A549 (cell line): ENCODE measurements at regions not wholly inside any gene's neighbourhood (a gene's known extent, or its start where the extent isn't known, plus 50 kb on each side); places are given as distances from the start of the nearest gene placed in this dataset.

Source experiments
- ATAC-seq, 2 experiments: fragments of 200-7000 bp in 1 of 2; fragments of >200 bp in 1 of 2; cut with Nextera tagmentation in 1 of 2; cut with Tn5 transposase in 1 of 2; 3 replicates each; pipeline versions ENCODE4 v1.8.0 to v1.9.1; 2018 to 2020; ENCODE audit warnings: mild to moderate bottlenecking in 1 of 2, moderate library complexity in 1 of 2
- CTCF ChIA-PET: fragments of 300-600 bp; sonication (Branson Sonifier 250); formaldehyde crosslinking; extraction: SDS; loops from one replicate; lab custom pipeline; 2021; ENCODE audit warnings: antibody characterized with exemption, inconsistent platforms; lab: Yijun Ruan, JAX
- POLR2A ChIA-PET: fragments of 350-600 bp; formaldehyde crosslinking; extraction: SDS; loops from one replicate; lab custom pipeline; 2021; ENCODE audit warnings: antibody characterized with exemption, inconsistent platforms; lab: Yijun Ruan, JAX
- DNase-seq, 2 experiments: peaks; one replicate each; pipeline versions ENCODE4 v3.0.0 to v3.0.0-alpha.2; 2011 to 2016; ENCODE audit warnings: low read depth in 1 of 2, low spot score in 1 of 2
- FAIRE-seq: peaks from 2 replicates; lab custom pipeline; 2011; peaks lifted over from hg19 to GRCh38; lab: Jason Lieb, UNC
- H3K27ac ChIP-seq, 2 experiments: fragments of >200 bp; sonication (Bioruptor Twin); formaldehyde crosslinking; 3 replicates each; pipeline ENCODE4 v1.5.1; 2016 to 2017
- H3K4me1 ChIP-seq: fragments of >200 bp; sonication (Bioruptor Twin); formaldehyde crosslinking; 3 replicates; pipeline ENCODE4 v1.6.1; 2016
- H3K4me2 ChIP-seq: fragments of >200 bp; sonication (Bioruptor Twin); formaldehyde crosslinking; 3 replicates; pipeline ENCODE4 v1.6.1; 2016
- H3K4me3 ChIP-seq: fragments of >200 bp; sonication (Bioruptor Twin); formaldehyde crosslinking; 3 replicates; pipeline ENCODE4 v1.5.1; 2016
- H3K9me3 ChIP-seq: fragments of >200 bp; sonication (Bioruptor Twin); formaldehyde crosslinking; 3 replicates; pipeline ENCODE4 v1.6.1; 2016
- BHLHE40 ChIP-seq: IDR thresholded peaks from 2 replicates; pipeline ENCODE4 v1.6.1; 2012; ENCODE audit warnings: low read depth, low read length, inconsistent platforms
- CBX2 ChIP-seq: fragments of 200-600 bp; sonication (generic); IDR thresholded peaks from 2 replicates; pipeline ENCODE4 v1.6.1; 2016; ENCODE audit warnings: low read depth, mild to moderate bottlenecking, borderline replicate concordance
- EHMT2 ChIP-seq: fragments of 200-600 bp; sonication (generic); IDR thresholded peaks from 2 replicates; pipeline ENCODE4 v1.6.1; 2016; ENCODE audit warnings: antibody characterized with exemption, low read depth, mild to moderate bottlenecking, moderate library complexity
- EP300 ChIP-seq, 2 experiments: fragments of >200 bp; sonication (Bioruptor Twin); formaldehyde crosslinking; IDR thresholded peaks; 2 replicates in 1 of 2; 3 replicates in 1 of 2; pipeline ENCODE4 v1.6.1; 2016 to 2017
- ESRRA ChIP-seq: fragments of 150-350 bp; IDR thresholded peaks from 2 replicates; pipeline ENCODE4 v1.6.1; 2014; ENCODE audit warnings: mild to moderate bottlenecking, low read length, borderline replicate concordance
- FOXS1 ChIP-seq: fragments of 250-450 bp; sonication (Bioruptor Pico); IDR thresholded peaks from 2 replicates; pipeline ENCODE4 v1.5.0; 2020; ENCODE audit warnings: mild to moderate bottlenecking, moderate library complexity
- GATA3 ChIP-seq: IDR thresholded peaks from 2 replicates; pipeline ENCODE4 v1.6.1; 2012; ENCODE audit warnings: borderline replicate concordance
- HES2 ChIP-seq: fragments of >200 bp; sonication (Bioruptor Twin); formaldehyde crosslinking; IDR thresholded peaks from 2 replicates; pipeline ENCODE4 v1.6.1; 2016
- HOXB5 ChIP-seq: fragments of 250-450 bp; sonication (Bioruptor Pico); IDR thresholded peaks from 2 replicates; pipeline ENCODE4 v1.5.0; 2020; ENCODE audit warnings: mild to moderate bottlenecking, moderate library complexity
- MAX ChIP-seq: IDR thresholded peaks from 2 replicates; pipeline ENCODE4 v1.6.1; 2012
- MAZ ChIP-seq: fragments of 150-350 bp; IDR thresholded peaks from 2 replicates; pipeline ENCODE4 v1.6.1; 2014; ENCODE audit warnings: antibody characterized with exemption, low read depth, low read length, borderline replicate concordance
- MYC ChIP-seq: IDR thresholded peaks from 2 replicates; pipeline ENCODE4 v1.6.1; 2012; ENCODE audit warnings: mild to moderate bottlenecking, inconsistent platforms, low read length, improper control_type of control experiment, borderline replicate concordance
- NFE2L2 ChIP-seq: fragments of 150-350 bp; conservative IDR thresholded peaks from 2 replicates; pipeline ENCODE4 v1.6.1; 2014; ENCODE audit warnings: low read length
- NPAS2 ChIP-seq: fragments of 250-450 bp; sonication (Bioruptor Pico); IDR thresholded peaks from 2 replicates; pipeline ENCODE4 v1.8.0; 2022; ENCODE audit warnings: mild to moderate bottlenecking, moderate library complexity, borderline replicate concordance
- NR3C1 ChIP-seq: fragments of >200 bp; sonication (Bioruptor Twin); formaldehyde crosslinking; IDR thresholded peaks from 3 replicates; pipeline ENCODE4 v1.6.1; 2017
- PBX3 ChIP-seq: IDR thresholded peaks from 2 replicates; pipeline ENCODE4 v1.6.1; 2012
- POLR2A ChIP-seq: IDR thresholded peaks from 2 replicates; pipeline ENCODE4 v1.6.1; 2012; ENCODE audit warnings: mild to moderate bottlenecking, low read length
- RAD21 ChIP-seq, 2 experiments: fragments of >200 bp in 1 of 2; sonication (Bioruptor Twin) in 1 of 2; formaldehyde crosslinking in 1 of 2; IDR thresholded peaks in 1 of 2; conservative IDR thresholded peaks in 1 of 2; 2 replicates in 1 of 2; 3 replicates in 1 of 2; pipeline ENCODE4 v1.6.1; 2012 to 2018; ENCODE audit warnings: inconsistent platforms in 1 of 2
- RFX5 ChIP-seq: fragments of 450-650 bp; IDR thresholded peaks from 2 replicates; pipeline ENCODE4 v1.7.1; 2014; ENCODE audit warnings: antibody characterized with exemption, mild to moderate bottlenecking, moderate library complexity
- TFCP2L1 ChIP-seq: fragments of 250-450 bp; sonication (Bioruptor Pico); IDR thresholded peaks from 2 replicates; pipeline ENCODE4 v1.5.0; 2021; ENCODE audit warnings: mild to moderate bottlenecking
- TP53 ChIP-seq: fragments of 250-450 bp; sonication (Bioruptor Pico); IDR thresholded peaks from 2 replicates; pipeline ENCODE4 v1.5.0; 2021; ENCODE audit warnings: mild to moderate bottlenecking, moderate library complexity
- ZSCAN20 ChIP-seq: fragments of 250-450 bp; sonication (Bioruptor Pico); IDR thresholded peaks from 2 replicates; pipeline ENCODE4 v1.8.0; 2022; ENCODE audit warnings: mild to moderate bottlenecking, moderate library complexity
- WGBS: methylation state at CpG from one replicate; pipeline ENCODE4 v1.1.6; 2017; ENCODE audit errors: missing lambda C conversion rate; 5-methylcytosine and 5-hydroxymethylcytosine counted together
- TF ChIP-seq, protein P1 (sequence below): IDR thresholded peaks from 2 replicates; pipeline ENCODE4 v1.6.1; 2012; ENCODE audit warnings: low read depth, borderline replicate concordance
- TF ChIP-seq, protein P2 (sequence below): fragments of 150-350 bp; IDR thresholded peaks from 2 replicates; pipeline ENCODE4 v1.6.1; 2014; ENCODE audit warnings: low read depth, mild to moderate bottlenecking, low read length
- TF ChIP-seq, protein P3 (sequence below): fragments of >200 bp; sonication (Bioruptor Twin); formaldehyde crosslinking; IDR thresholded peaks from 3 replicates; pipeline ENCODE4 v1.5.1; 2016
- TF ChIP-seq, protein P4 (sequence below): fragments of 200-600 bp; sonication (generic); IDR thresholded peaks from 2 replicates; pipeline ENCODE4 v1.6.1; 2016; ENCODE audit warnings: antibody characterized with exemption, mild to moderate bottlenecking, moderate library complexity

DNA sequence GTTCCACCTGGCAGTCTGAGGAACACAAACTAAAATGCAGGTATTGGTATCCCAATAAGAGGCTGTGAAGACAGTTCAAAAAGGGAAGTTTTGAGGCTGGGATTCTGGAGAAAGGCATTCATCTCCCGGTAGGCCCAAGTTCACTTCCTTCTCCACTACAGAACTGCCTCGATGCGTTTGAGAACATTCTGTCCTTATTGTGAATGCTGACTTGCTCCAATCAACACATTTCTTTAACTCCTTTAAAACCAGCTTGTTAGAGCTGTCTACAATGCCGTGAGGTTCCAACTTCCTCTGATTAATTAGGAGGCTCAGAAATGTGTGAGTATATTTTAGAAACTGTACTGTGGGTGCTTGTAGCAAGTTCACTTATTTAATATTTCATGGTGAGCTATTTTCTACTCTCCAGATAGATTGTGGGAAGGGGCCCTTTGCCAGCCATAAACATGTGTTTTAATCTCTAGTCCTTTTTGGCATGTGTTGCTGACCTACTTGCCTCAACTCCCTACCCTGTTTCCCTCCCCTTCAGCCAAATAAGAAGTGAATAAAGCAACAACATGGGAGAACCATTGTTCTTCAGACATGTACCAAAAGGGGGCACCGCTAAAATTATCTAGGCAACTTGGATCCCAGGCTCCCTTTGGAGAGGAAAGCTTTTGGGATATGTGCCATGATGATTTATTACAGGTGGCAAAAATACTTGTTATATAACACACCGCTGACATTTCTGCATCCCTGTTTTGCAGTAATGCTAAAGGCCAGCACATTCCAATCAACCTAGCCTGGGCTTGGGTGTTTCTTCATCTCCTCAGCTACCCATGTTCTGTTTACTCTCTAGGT lies 245.6 kb downstream of the BLID start:
- Histone ChIP-seq H3K4me1 (no peaks in the 10 kb centered on the region), H3K4me3 (no peak overlapping the region), H3K27ac (no peak overlapping the region), H3K9me3 (no peaks in the 10 kb centered on the region), H3K4me2 (no peak overlapping the region)
- no peak for FAIRE-seq
- TF ChIP-seq ESRRA (no peak), TP53 (no peak), MYC (no peak), RFX5 (no peak)
- ChIA-PET POLR2A (no interaction called here), CTCF (no interaction called here)
- DNase-seq, result no peak
- no peak for ATAC-seq
- WGBS, result 61% methylated on average over 6 of the region's 6 CpGs

- no peaks in the 10 kb centered on the region for H3K4me1 ChIP-seq
- FAIRE-seq (no peak), DNase-seq (no peak), ATAC-seq (no peak)
- ChIA-PET CTCF (no interaction called here), POLR2A (no interaction called here)
- no peak overlapping the region for H3K4me2 ChIP-seq
- TF ChIP-seq RAD21 (conservative IDR thresholded peaks at IDR 0.05 in 1 of 2, IDR thresholded peaks at IDR 0.05 in 1 of 2) (no peak), POLR2A (no peak), NR3C1 (no peak), ZSCAN20 (CRISPR knock-in tag) (no peak), NPAS2 (no peak), BHLHE40 (no peak), TFCP2L1 (CRISPR knock-in tag) (no peak), HES2 (no peak), RFX5 (no peak), MAX (no peak), PBX3 (no peak), MAZ (no peak), HOXB5 (CRISPR knock-in tag) (no peak), FOXS1 (CRISPR knock-in tag) (no peak), EHMT2 (no peak), NFE2L2 (no peak), EP300 (IDR thresholded peaks at IDR 0.05) (no peak)
- TF ChIP-seq, protein P1, sequence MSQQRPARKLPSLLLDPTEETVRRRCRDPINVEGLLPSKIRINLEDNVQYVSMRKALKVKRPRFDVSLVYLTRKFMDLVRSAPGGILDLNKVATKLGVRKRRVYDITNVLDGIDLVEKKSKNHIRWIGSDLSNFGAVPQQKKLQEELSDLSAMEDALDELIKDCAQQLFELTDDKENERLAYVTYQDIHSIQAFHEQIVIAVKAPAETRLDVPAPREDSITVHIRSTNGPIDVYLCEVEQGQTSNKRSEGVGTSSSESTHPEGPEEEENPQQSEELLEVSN, result no peak
- no peak overlapping the region for H3K27ac ChIP-seq
- H3K4me3 ChIP-seq, result no peak overlapping the region
- H3K9me3 ChIP-seq, result no peaks in the 10 kb centered on the region
- WGBS, result 13% methylated on average over 7 of the region's 7 CpGs
Observed at GRCh38 chr11:121869478-121869877, 246.5 kb downstream of the BLID start.

GRCh38 chr11:121866754-121867153 lies 249.3 kb downstream of the BLID start:
- FAIRE-seq (no peak), DNase-seq (no peak), ATAC-seq (no peak)
- H3K27ac ChIP-seq, result no peak overlapping the region
- CTCF ChIA-PET, result no interaction called here
- no peaks in the 10 kb centered on the region for H3K9me3 ChIP-seq
- H3K4me1 ChIP-seq, result no peaks in the 10 kb centered on the region
- no peak overlapping the region for H3K4me2 ChIP-seq
- H3K4me3 ChIP-seq, result no peak overlapping the region
- POLR2A ChIA-PET, result no interaction called here
- 37% methylated on average over 6 of the region's 6 CpGs for WGBS
- TF ChIP-seq, protein P2, sequence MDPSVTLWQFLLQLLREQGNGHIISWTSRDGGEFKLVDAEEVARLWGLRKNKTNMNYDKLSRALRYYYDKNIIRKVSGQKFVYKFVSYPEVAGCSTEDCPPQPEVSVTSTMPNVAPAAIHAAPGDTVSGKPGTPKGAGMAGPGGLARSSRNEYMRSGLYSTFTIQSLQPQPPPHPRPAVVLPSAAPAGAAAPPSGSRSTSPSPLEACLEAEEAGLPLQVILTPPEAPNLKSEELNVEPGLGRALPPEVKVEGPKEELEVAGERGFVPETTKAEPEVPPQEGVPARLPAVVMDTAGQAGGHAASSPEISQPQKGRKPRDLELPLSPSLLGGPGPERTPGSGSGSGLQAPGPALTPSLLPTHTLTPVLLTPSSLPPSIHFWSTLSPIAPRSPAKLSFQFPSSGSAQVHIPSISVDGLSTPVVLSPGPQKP, result no peak
- TF ChIP-seq CBX2, result no peak
- TF ChIP-seq FOXS1 (CRISPR knock-in tag), result no peak
- TF ChIP-seq, protein P3, sequence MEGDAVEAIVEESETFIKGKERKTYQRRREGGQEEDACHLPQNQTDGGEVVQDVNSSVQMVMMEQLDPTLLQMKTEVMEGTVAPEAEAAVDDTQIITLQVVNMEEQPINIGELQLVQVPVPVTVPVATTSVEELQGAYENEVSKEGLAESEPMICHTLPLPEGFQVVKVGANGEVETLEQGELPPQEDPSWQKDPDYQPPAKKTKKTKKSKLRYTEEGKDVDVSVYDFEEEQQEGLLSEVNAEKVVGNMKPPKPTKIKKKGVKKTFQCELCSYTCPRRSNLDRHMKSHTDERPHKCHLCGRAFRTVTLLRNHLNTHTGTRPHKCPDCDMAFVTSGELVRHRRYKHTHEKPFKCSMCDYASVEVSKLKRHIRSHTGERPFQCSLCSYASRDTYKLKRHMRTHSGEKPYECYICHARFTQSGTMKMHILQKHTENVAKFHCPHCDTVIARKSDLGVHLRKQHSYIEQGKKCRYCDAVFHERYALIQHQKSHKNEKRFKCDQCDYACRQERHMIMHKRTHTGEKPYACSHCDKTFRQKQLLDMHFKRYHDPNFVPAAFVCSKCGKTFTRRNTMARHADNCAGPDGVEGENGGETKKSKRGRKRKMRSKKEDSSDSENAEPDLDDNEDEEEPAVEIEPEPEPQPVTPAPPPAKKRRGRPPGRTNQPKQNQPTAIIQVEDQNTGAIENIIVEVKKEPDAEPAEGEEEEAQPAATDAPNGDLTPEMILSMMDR, result no peak
- TF ChIP-seq HES2, result no peak
- no peak for TF ChIP-seq GATA3
- TF ChIP-seq, protein P4, sequence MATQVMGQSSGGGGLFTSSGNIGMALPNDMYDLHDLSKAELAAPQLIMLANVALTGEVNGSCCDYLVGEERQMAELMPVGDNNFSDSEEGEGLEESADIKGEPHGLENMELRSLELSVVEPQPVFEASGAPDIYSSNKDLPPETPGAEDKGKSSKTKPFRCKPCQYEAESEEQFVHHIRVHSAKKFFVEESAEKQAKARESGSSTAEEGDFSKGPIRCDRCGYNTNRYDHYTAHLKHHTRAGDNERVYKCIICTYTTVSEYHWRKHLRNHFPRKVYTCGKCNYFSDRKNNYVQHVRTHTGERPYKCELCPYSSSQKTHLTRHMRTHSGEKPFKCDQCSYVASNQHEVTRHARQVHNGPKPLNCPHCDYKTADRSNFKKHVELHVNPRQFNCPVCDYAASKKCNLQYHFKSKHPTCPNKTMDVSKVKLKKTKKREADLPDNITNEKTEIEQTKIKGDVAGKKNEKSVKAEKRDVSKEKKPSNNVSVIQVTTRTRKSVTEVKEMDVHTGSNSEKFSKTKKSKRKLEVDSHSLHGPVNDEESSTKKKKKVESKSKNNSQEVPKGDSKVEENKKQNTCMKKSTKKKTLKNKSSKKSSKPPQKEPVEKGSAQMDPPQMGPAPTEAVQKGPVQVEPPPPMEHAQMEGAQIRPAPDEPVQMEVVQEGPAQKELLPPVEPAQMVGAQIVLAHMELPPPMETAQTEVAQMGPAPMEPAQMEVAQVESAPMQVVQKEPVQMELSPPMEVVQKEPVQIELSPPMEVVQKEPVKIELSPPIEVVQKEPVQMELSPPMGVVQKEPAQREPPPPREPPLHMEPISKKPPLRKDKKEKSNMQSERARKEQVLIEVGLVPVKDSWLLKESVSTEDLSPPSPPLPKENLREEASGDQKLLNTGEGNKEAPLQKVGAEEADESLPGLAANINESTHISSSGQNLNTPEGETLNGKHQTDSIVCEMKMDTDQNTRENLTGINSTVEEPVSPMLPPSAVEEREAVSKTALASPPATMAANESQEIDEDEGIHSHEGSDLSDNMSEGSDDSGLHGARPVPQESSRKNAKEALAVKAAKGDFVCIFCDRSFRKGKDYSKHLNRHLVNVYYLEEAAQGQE, result no peak
- no peak for TF ChIP-seq EP300 (IDR thresholded peaks at IDR 0.05)
